Natural killer cell (primary cell): ENCODE measurements at regions not wholly inside any gene's neighbourhood (a gene's known extent, or its start where the extent isn't known, plus 50 kb on each side); places are given as distances from the start of the nearest gene placed in this dataset.
"Not testable (repeated sequence)": the region's sequence is repeated elsewhere in the genome, so short reads cannot be mapped to it uniquely, and the experiment has no call there.

Source experiments
- ATAC-seq, 3 donors: fragments of 150-1000 bp in 2 of 3; fragments of 200-7000 bp in 1 of 3; cut with Tn5 transposase; 1 replicate in 1 of 3; 2 replicates in 2 of 3; pipeline ENCODE4 v1.10.0; 2021; ENCODE audit warnings: mild to moderate bottlenecking in 2 of 3, moderate library complexity in 2 of 3
- DNase-seq, 2 donors: peaks; one replicate each; pipeline versions ENCODE4 v3.0.0 to v3.0.0-alpha.2; 2013 to 2021; ENCODE audit warnings: mixed read lengths in 1 of 2
- H3K27ac ChIP-seq: one replicate; pipeline ENCODE4 v1.5.1; 2013; ENCODE audit warnings: mild to moderate bottlenecking, low read length
- H3K27me3 ChIP-seq: one replicate; pipeline ENCODE4 v1.6.1; 2013; ENCODE audit warnings: low read length; ENCODE audit not compliant: control insufficient read depth, insufficient read depth
- H3K36me3 ChIP-seq: one replicate; pipeline ENCODE4 v1.6.1; 2013; ENCODE audit warnings: low read length; ENCODE audit not compliant: control insufficient read depth, insufficient read depth
- H3K4me1 ChIP-seq: one replicate; pipeline ENCODE4 v1.6.1; 2013; ENCODE audit warnings: low read length; ENCODE audit not compliant: control insufficient read depth, insufficient read depth
- H3K4me3 ChIP-seq: one replicate; pipeline ENCODE4 v1.5.1; 2013; ENCODE audit warnings: low read length
- H3K9me3 ChIP-seq: one replicate; pipeline ENCODE4 v1.6.1; 2013; ENCODE audit warnings: low read length; ENCODE audit not compliant: control insufficient read depth, insufficient read depth
- H3K27ac Mint-ChIP-seq, 2 donors: one replicate each; pipeline ENCODE4 v1.8.0; 2022; ENCODE audit warnings: mild to moderate bottlenecking in 2 of 2, mixed read lengths in 2 of 2, moderate library complexity in 1 of 2
- H3K27me3 Mint-ChIP-seq, 2 donors: one replicate each; pipeline ENCODE4 v1.8.0; 2022; ENCODE audit warnings: low read depth in 2 of 2, mixed read lengths in 2 of 2
- H3K36me3 Mint-ChIP-seq: one replicate; pipeline ENCODE4 v1.8.0; 2022; ENCODE audit warnings: mixed read lengths
- H3K4me1 Mint-ChIP-seq, 2 donors: one replicate each; pipeline ENCODE4 v1.8.0; 2022; ENCODE audit warnings: mixed read lengths in 2 of 2
- H3K4me3 Mint-ChIP-seq: one replicate; pipeline ENCODE4 v1.8.0; 2022; ENCODE audit warnings: mild to moderate bottlenecking, moderate library complexity, mixed read lengths
- H3K9me3 Mint-ChIP-seq, 2 donors: one replicate each; pipeline ENCODE4 v1.8.0; 2022; ENCODE audit warnings: mixed read lengths in 2 of 2
- CTCF ChIP-seq: fragments of 200-600 bp; IDR thresholded peaks from one replicate; pipeline ENCODE4 v1.8.0; 2022; ENCODE audit warnings: antibody characterized with exemption
- WGBS: methylation state at CpG from one replicate; pipeline ENCODE4 v1.1.7; 2013; ENCODE audit warnings: missing lambda C conversion rate; ENCODE audit not compliant: insufficient coverage; 5-methylcytosine and 5-hydroxymethylcytosine counted together
- intact Hi-C: fragments of 100-400 bp; cut with micrococcal nuclease; formaldehyde crosslinking; loops from one replicate; pipeline ENCODE4 v1.14.2; 2022

DNA sequence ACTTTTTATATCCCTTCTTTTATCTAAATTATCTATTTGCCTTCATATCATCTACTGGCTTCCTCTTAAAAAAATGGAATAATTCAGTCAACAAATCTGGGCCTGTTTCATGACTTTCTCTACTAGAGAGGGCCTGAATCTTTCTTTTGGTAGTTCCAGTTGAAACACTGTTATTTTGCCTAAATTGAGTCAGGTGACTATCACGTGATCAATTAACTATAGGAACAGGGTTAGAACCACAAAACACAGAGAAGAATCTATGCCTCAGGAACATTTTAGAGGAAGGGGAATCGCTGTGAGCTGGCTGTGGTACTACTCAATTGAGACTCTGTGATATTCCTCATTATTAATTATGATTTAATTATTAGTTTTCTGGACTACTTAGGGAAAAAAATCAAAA lies 736.7 kb upstream of the PITX2 start:
- Mint-ChIP-seq H3K27me3 (no peaks in the 10 kb centered on the region), H3K27ac (no peak overlapping the region), H3K4me1 (no peaks in the 10 kb centered on the region), H3K9me3 (peaks cover 3 to 6% of the 10 kb centered on the region in 2 donors), H3K36me3 (no peaks in the 10 kb centered on the region), H3K4me3 (no peak overlapping the region)
- H3K4me3 ChIP-seq = no peak overlapping the region
- no peaks in the 10 kb centered on the region for H3K36me3 ChIP-seq
- H3K4me1 ChIP-seq = no peaks in the 10 kb centered on the region
- no peak overlapping the region for H3K27ac ChIP-seq
- DNase-seq (no peak), ATAC-seq (no peak)
- H3K27me3 ChIP-seq = no peaks in the 10 kb centered on the region
- intact Hi-C loops = no loop called here
- no peak for TF ChIP-seq CTCF
- no peaks in the 10 kb centered on the region for H3K9me3 ChIP-seq
- 100% methylated on average over 1 of the region's 2 CpGs for WGBS

- intact Hi-C loops = no loop called here
- ATAC-seq (no peak), DNase-seq (no peak)
- no peak for TF ChIP-seq CTCF
- Histone ChIP-seq H3K27ac (no peak overlapping the region), H3K4me3 (no peak overlapping the region), H3K4me1 (no peaks in the 10 kb centered on the region), H3K9me3 (no peaks in the 10 kb centered on the region), H3K27me3 (no peaks in the 10 kb centered on the region), H3K36me3 (no peaks in the 10 kb centered on the region)
- Mint-ChIP-seq H3K36me3 (no peaks in the 10 kb centered on the region), H3K4me1 (no peaks in the 10 kb centered on the region), H3K9me3 (peaks cover 2 to 8% of the 10 kb centered on the region in 2 donors), H3K27me3 (no peaks in the 10 kb centered on the region), H3K27ac (no peak overlapping the region), H3K4me3 (no peak overlapping the region)
- no CpG with 5 or more reads among the region's 1 CpG for WGBS
These were observed 738.0 kb upstream of the PITX2 start for GRCh38 chr4:111360906-111361305.

DNA sequence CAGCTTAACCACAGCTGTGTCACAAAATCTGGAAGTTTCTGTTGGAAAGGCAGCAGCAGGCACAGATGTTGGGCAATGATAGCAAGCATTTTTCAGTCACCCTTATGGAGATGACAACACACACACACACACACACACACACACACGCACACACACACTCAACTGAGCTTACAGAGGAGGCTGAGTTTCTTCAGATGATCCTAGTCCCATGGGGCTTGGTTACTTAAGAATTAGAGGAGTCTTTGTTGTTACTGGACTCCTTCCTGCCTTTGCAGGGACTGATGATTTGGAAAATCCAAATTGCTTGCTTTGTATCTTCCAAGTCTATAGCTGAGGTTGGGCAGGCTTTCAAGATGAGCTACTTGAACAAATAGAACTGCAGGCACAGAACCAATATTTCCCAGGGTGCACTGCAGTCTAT lies 740.1 kb upstream of the PITX2 start:
- no peaks in the 10 kb centered on the region for H3K4me1 Mint-ChIP-seq
- H3K27me3 Mint-ChIP-seq = no peaks in the 10 kb centered on the region
- H3K36me3 Mint-ChIP-seq = peaks cover 12% of the 10 kb centered on the region
- TF ChIP-seq CTCF = no peak
- no peak for DNase-seq
- H3K4me3 Mint-ChIP-seq = no peak overlapping the region
- intact Hi-C loops = no loop called here
- H3K9me3 Mint-ChIP-seq = peaks cover 12 to 19% of the 10 kb centered on the region in 2 donors
- Histone ChIP-seq H3K27me3 (no peaks in the 10 kb centered on the region), H3K4me1 (no peaks in the 10 kb centered on the region), H3K27ac (no peak overlapping the region), H3K36me3 (no peaks in the 10 kb centered on the region), H3K4me3 (no peak overlapping the region), H3K9me3 (no peaks in the 10 kb centered on the region)
- ATAC-seq = no peak
- no peak overlapping the region for H3K27ac Mint-ChIP-seq
- WGBS = no CpG with 5 or more reads among the region's 1 CpG

- intact Hi-C loops, H3K36me3 Mint-ChIP-seq, DNase-seq, H3K27me3 Mint-ChIP-seq, H3K27me3 ChIP-seq, H3K27ac Mint-ChIP-seq, H3K27ac ChIP-seq, H3K4me3 Mint-ChIP-seq, H3K4me1 ChIP-seq, H3K36me3 ChIP-seq, ATAC-seq, H3K4me3 ChIP-seq, H3K9me3 ChIP-seq, H3K4me1 Mint-ChIP-seq: not testable (repeated sequence)
- peaks cover 6 to 12% of the 10 kb centered on the region in 2 donors for H3K9me3 Mint-ChIP-seq
- 92% methylated on average over 13 of the region's 14 CpGs for WGBS
These were observed 755.0 kb upstream of the PITX2 start for GRCh38 chr4:111377880-111378279.
